ENCODE measurements at regions not wholly inside any gene's neighbourhood (a gene's known extent, or its start where the extent isn't known, plus 50 kb on each side); places are given as distances from the start of the nearest gene placed in this dataset.

GRCh38 chr4:104818579-104818978 lies 323.9 kb upstream of the CXXC4 start:
- Histone ChIP-seq H3K4me3 (ENCODE audit: low read depth, low read length) (no peak overlapping the region), H3K9me3 (no peaks in the 10 kb centered on the region), H3K36me3 (ENCODE audit: control insufficient read depth, insufficient read depth, low read length) (no peaks in the 10 kb centered on the region), H3K4me1 (no peaks in the 10 kb centered on the region), H3K27me3 (replicated peaks; ENCODE audit: control insufficient read depth, insufficient read depth, low read length) (no peaks in the 10 kb centered on the region)
- ChIA-PET POLR2A (no interaction called here), CTCF (no interaction called here)
- Mint-ChIP-seq H3K4me3 (ENCODE audit: unreplicated experiment) (no peak overlapping the region), H3K4me1 (ENCODE audit: low read depth, unreplicated experiment) (no peaks in the 10 kb centered on the region), H3K27ac (ENCODE audit: unreplicated experiment) (no peak overlapping the region), H3K9me3 (ENCODE audit: unreplicated experiment) (no peaks in the 10 kb centered on the region), H3K36me3 (ENCODE audit: insufficient read depth, unreplicated experiment) (no peaks in the 10 kb centered on the region), H3K27me3 (ENCODE audit: insufficient read depth, unreplicated experiment) (no peaks in the 10 kb centered on the region)
- intact Hi-C loops (cut with micrococcal nuclease; ENCODE audit: unreplicated experiment), result no loop called here
- TF ChIP-seq, protein P1, sequence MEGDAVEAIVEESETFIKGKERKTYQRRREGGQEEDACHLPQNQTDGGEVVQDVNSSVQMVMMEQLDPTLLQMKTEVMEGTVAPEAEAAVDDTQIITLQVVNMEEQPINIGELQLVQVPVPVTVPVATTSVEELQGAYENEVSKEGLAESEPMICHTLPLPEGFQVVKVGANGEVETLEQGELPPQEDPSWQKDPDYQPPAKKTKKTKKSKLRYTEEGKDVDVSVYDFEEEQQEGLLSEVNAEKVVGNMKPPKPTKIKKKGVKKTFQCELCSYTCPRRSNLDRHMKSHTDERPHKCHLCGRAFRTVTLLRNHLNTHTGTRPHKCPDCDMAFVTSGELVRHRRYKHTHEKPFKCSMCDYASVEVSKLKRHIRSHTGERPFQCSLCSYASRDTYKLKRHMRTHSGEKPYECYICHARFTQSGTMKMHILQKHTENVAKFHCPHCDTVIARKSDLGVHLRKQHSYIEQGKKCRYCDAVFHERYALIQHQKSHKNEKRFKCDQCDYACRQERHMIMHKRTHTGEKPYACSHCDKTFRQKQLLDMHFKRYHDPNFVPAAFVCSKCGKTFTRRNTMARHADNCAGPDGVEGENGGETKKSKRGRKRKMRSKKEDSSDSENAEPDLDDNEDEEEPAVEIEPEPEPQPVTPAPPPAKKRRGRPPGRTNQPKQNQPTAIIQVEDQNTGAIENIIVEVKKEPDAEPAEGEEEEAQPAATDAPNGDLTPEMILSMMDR (IDR thresholded peaks at IDR 0.05; ENCODE audit: insufficient read depth in 1 of 2, low read depth in 1 of 2, low read length in 1 of 2, severe bottlenecking in 1 of 2, unreplicated experiment in 1 of 2), result no peak
- no peak for DNase-seq
- BruUV-seq (replicated peaks), result no TSS peak

DNA sequence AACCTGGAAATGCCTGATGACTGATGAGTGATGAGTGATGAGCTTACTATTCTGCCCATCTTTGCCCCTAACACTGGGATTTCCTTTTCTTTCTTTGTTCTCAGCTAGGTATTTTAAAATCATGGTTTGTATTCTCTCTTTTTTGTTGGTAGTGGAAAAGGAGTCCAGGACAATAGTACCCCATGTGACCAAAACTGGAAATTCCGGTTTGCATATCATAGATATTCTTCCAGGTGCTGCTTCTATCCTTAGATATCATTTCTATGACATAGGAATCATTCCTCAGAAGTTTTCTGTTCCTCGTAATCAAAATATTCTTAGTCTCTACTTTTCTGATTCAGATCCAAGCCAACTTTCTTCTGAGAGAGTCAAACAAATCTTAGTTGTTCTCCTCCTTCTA lies 320.5 kb upstream of the TET2 start:
- Histone ChIP-seq H3K27me3 (replicated peaks; ENCODE audit: control insufficient read depth, insufficient read depth, low read length) (no peaks in the 10 kb centered on the region), H3K36me3 (ENCODE audit: control insufficient read depth, insufficient read depth, low read length) (no peaks in the 10 kb centered on the region), H3K4me3 (ENCODE audit: low read depth, low read length) (no peak overlapping the region), H3K9me3 (no peaks in the 10 kb centered on the region), H3K4me1 (no peaks in the 10 kb centered on the region; the same call in 1 of the 2 replicates)
- Mint-ChIP-seq H3K27me3 (ENCODE audit: insufficient read depth, unreplicated experiment) (peaks cover 3% of the 10 kb centered on the region), H3K27ac (ENCODE audit: unreplicated experiment) (no peak overlapping the region), H3K4me1 (ENCODE audit: low read depth, unreplicated experiment) (no peaks in the 10 kb centered on the region), H3K36me3 (ENCODE audit: insufficient read depth, unreplicated experiment) (no peaks in the 10 kb centered on the region), H3K4me3 (ENCODE audit: unreplicated experiment) (no peak overlapping the region), H3K9me3 (ENCODE audit: unreplicated experiment) (no peaks in the 10 kb centered on the region)
- DNase-seq, result no peak
- intact Hi-C loops (cut with micrococcal nuclease; ENCODE audit: unreplicated experiment), result no loop called here
- no TSS peak for BruUV-seq (replicated peaks)
- ChIA-PET CTCF (no interaction called here), POLR2A (no interaction called here)
- TF ChIP-seq, protein P1 (IDR thresholded peaks at IDR 0.05; ENCODE audit: insufficient read depth in 1 of 2, low read depth in 1 of 2, low read length in 1 of 2, severe bottlenecking in 1 of 2, unreplicated experiment in 1 of 2), result no peak

GRCh38 chr4:104829761-104830160 lies 316.9 kb upstream of the TET2 start:
- CTCF ChIA-PET, result no interaction called here
- no peaks in the 10 kb centered on the region for H3K27me3 ChIP-seq (replicated peaks; ENCODE audit: control insufficient read depth, insufficient read depth, low read length)
- H3K4me3 ChIP-seq (ENCODE audit: low read depth, low read length), result no peak overlapping the region
- TF ChIP-seq, protein P1 (IDR thresholded peaks at IDR 0.05; ENCODE audit: insufficient read depth in 1 of 2, low read depth in 1 of 2, low read length in 1 of 2, severe bottlenecking in 1 of 2, unreplicated experiment in 1 of 2), result no peak
- Mint-ChIP-seq H3K36me3 (ENCODE audit: insufficient read depth, unreplicated experiment) (no peaks in the 10 kb centered on the region), H3K4me3 (ENCODE audit: unreplicated experiment) (no peak overlapping the region), H3K4me1 (ENCODE audit: low read depth, unreplicated experiment) (no peaks in the 10 kb centered on the region), H3K27me3 (ENCODE audit: insufficient read depth, unreplicated experiment) (no peaks in the 10 kb centered on the region), H3K9me3 (ENCODE audit: unreplicated experiment) (no peaks in the 10 kb centered on the region), H3K27ac (ENCODE audit: unreplicated experiment) (no peak overlapping the region)
- H3K36me3 ChIP-seq (ENCODE audit: control insufficient read depth, insufficient read depth, low read length), result no peaks in the 10 kb centered on the region
- H3K4me1 ChIP-seq, result no peaks in the 10 kb centered on the region; the same call in 1 of the 2 replicates
- BruUV-seq (replicated peaks), result no TSS peak
- POLR2A ChIA-PET, result no interaction called here
- DNase-seq, result no peak
- no peaks in the 10 kb centered on the region for H3K9me3 ChIP-seq
- intact Hi-C loops (cut with micrococcal nuclease; ENCODE audit: unreplicated experiment), result no loop called here

All from Caco-2 (cell line).